Inflammatory macrophage treated with lipopolysaccharide for 4 hours (primary cell): ENCODE measurements at regions not wholly inside any gene's neighbourhood (a gene's known extent, or its start where the extent isn't known, plus 50 kb on each side); places are given as distances from the start of the nearest gene placed in this dataset.
"Not testable (repeated sequence)": the region's sequence is repeated elsewhere in the genome, so short reads cannot be mapped to it uniquely, and the experiment has no call there.

ENCODE experiments used
- DNase-seq: peaks from one replicate; pipeline ENCODE4 v3.0.0-alpha.2; 2020

- no peak for DNase-seq
These were observed 51.2 kb upstream of the MEX3C start for GRCh38 chr18:51248685-51249084.

GRCh38 chr18:51250006-51250405 is 52.5 kb upstream of the MEX3C start:
- DNase-seq: no peak

- no peak for DNase-seq
These were observed 53.1 kb upstream of the MEX3C start for GRCh38 chr18:51250458-51251024.

GRCh38 chr18:51251625-51252024 is 54.1 kb upstream of the MEX3C start:
- no peak for DNase-seq

GRCh38 chr18:51253476-51253875 is 56.0 kb upstream of the MEX3C start:
- DNase-seq: no peak

- DNase-seq: no peak
These were observed 58.2 kb upstream of the MEX3C start for GRCh38 chr18:51255693-51256092.

- DNase-seq: no peak
These were observed 59.7 kb upstream of the MEX3C start for GRCh38 chr18:51257150-51257549.

GRCh38 chr18:51260118-51260517 is 62.6 kb upstream of the MEX3C start:
- DNase-seq: no peak

- DNase-seq: not testable (repeated sequence)
These were observed 68.6 kb upstream of the MEX3C start for GRCh38 chr18:51266077-51266476.

- peak; percentile 88 for DNase-seq
These were observed 69.3 kb upstream of the MEX3C start for GRCh38 chr18:51266773-51267172.

GRCh38 chr18:51273437-51273836 is 76.0 kb upstream of the MEX3C start:
- no peak for DNase-seq

- no peak for DNase-seq
These were observed 78.4 kb upstream of the MEX3C start for GRCh38 chr18:51275712-51276476.

GRCh38 chr18:51278045-51278649 is 80.7 kb upstream of the MEX3C start:
- peak; percentile 22 for DNase-seq

- DNase-seq: no peak
These were observed 82.0 kb upstream of the MEX3C start for GRCh38 chr18:51279367-51279984.

GRCh38 chr18:51287818-51288508 is 90.5 kb upstream of the MEX3C start:
- no peak for DNase-seq

- DNase-seq: no peak
These were observed 91.1 kb upstream of the MEX3C start for GRCh38 chr18:51288582-51288981.

GRCh38 chr18:51290860-51291259 is 93.4 kb upstream of the MEX3C start:
- DNase-seq: peak; percentile 8

GRCh38 chr18:51300912-51301311 is 103.4 kb upstream of the MEX3C start:
- no peak for DNase-seq

- DNase-seq: no peak
These were observed 103.9 kb upstream of the MEX3C start for GRCh38 chr18:51301376-51301775.

GRCh38 chr18:51316677-51317076 is 119.2 kb upstream of the MEX3C start:
- DNase-seq: no peak

- DNase-seq: no peak
These were observed 124.2 kb upstream of the MEX3C start for GRCh38 chr18:51321696-51322095.

- DNase-seq: no peak
These were observed 126.5 kb upstream of the MEX3C start for GRCh38 chr18:51323961-51324360.

GRCh38 chr18:51330148-51330547 is 132.7 kb upstream of the MEX3C start:
- DNase-seq: no peak
